SK-N-SH treated with all-trans-retinoic acid at 6 μM for 48 hours (cell line): ENCODE measurements at regions not wholly inside any gene's neighbourhood (a gene's known extent, or its start where the extent isn't known, plus 50 kb on each side); places are given as distances from the start of the nearest gene placed in this dataset.

Source experiments
- ATAC-seq: fragments of 200-7000 bp; cut with Tn5 transposase; 3 replicates; pipeline ENCODE4 v1.9.1; 2020; ENCODE audit warnings: mild to moderate bottlenecking, moderate library complexity
- ARNTL ChIP-seq: fragments of 450-650 bp; formaldehyde crosslinking; IDR thresholded peaks from 2 replicates; pipeline ENCODE4 v1.5.0; 2020; ENCODE audit warnings: low read depth, mild to moderate bottlenecking, moderate library complexity, borderline replicate concordance
- BACH2 ChIP-seq: fragments of 250-450 bp; sonication (Bioruptor Pico); IDR thresholded peaks from 2 replicates; pipeline ENCODE4 v1.9.0; 2021; ENCODE audit warnings: mild to moderate bottlenecking, borderline replicate concordance
- GLIS3 ChIP-seq: fragments of 250-450 bp; sonication (Bioruptor Pico); IDR thresholded peaks from 2 replicates; pipeline ENCODE4 v1.5.0; 2020; ENCODE audit warnings: mild to moderate bottlenecking, moderate library complexity
- ISL1 ChIP-seq: fragments of 250-450 bp; sonication (Bioruptor Pico); IDR thresholded peaks from 2 replicates; pipeline ENCODE4 v2.1.2; 2022; ENCODE audit warnings: mild to moderate bottlenecking, moderate library complexity
- OSR1 ChIP-seq: fragments of 250-450 bp; sonication (Bioruptor Pico); IDR thresholded peaks from 2 replicates; pipeline ENCODE4 v1.8.0; 2022; ENCODE audit warnings: moderate library complexity, mild to moderate bottlenecking, inconsistent platforms
- PPARA ChIP-seq: fragments of 250-450 bp; sonication (Bioruptor Pico); IDR thresholded peaks from 2 replicates; pipeline ENCODE4 v1.5.0; 2020; ENCODE audit warnings: mild to moderate bottlenecking, borderline replicate concordance
- RARB ChIP-seq: fragments of 250-450 bp; sonication (Bioruptor Pico); IDR thresholded peaks from 2 replicates; pipeline ENCODE4 v1.8.0; 2021; ENCODE audit warnings: mild to moderate bottlenecking, moderate library complexity
- SNAI2 ChIP-seq: fragments of 250-450 bp; sonication (Bioruptor Pico); IDR thresholded peaks from 2 replicates; pipeline ENCODE4 v1.5.0; 2020; ENCODE audit warnings: mild to moderate bottlenecking, moderate library complexity
- TCF4 ChIP-seq: fragments of 250-450 bp; sonication (Bioruptor Pico); IDR thresholded peaks from 2 replicates; pipeline ENCODE4 v1.8.0; 2021; ENCODE audit warnings: mild to moderate bottlenecking, moderate library complexity, borderline replicate concordance
- TOX ChIP-seq: fragments of 250-450 bp; sonication (Bioruptor Pico); IDR thresholded peaks from 2 replicates; pipeline ENCODE4 v1.8.0; 2021; ENCODE audit warnings: mild to moderate bottlenecking, moderate library complexity, borderline replicate concordance
- ZFP3 ChIP-seq: fragments of 250-450 bp; sonication (Bioruptor Pico); IDR thresholded peaks from 2 replicates; pipeline ENCODE4 v1.5.0; 2020; ENCODE audit warnings: mild to moderate bottlenecking, moderate library complexity
- ZFP30 ChIP-seq: fragments of 450-650 bp; formaldehyde crosslinking; IDR thresholded peaks from 2 replicates; pipeline ENCODE4 v1.5.0; 2022; ENCODE audit warnings: mild to moderate bottlenecking, moderate library complexity
- ZNF565 ChIP-seq: fragments of 450-650 bp; formaldehyde crosslinking; conservative IDR thresholded peaks from 2 replicates; pipeline ENCODE4 v1.5.0; 2020; ENCODE audit warnings: low read depth, mild to moderate bottlenecking, moderate library complexity
- ZNF70 ChIP-seq: fragments of 450-650 bp; formaldehyde crosslinking; IDR thresholded peaks from 2 replicates; pipeline ENCODE4 v1.5.0; 2020; ENCODE audit warnings: mild to moderate bottlenecking, moderate library complexity
- ZNF8 ChIP-seq: fragments of 450-650 bp; formaldehyde crosslinking; IDR thresholded peaks from 2 replicates; pipeline ENCODE4 v1.5.0; 2020; ENCODE audit warnings: mild to moderate bottlenecking, moderate library complexity
- TF ChIP-seq, protein P1 (sequence below): fragments of 250-450 bp; sonication (Bioruptor Pico); IDR thresholded peaks from 2 replicates; pipeline ENCODE4 v1.5.1; 2020; ENCODE audit warnings: low read depth, mild to moderate bottlenecking, moderate library complexity
- TF ChIP-seq, protein P2 (sequence below): fragments of 250-450 bp; sonication (Bioruptor Pico); IDR thresholded peaks from 2 replicates; pipeline ENCODE4 v1.8.0; 2020; ENCODE audit warnings: mild to moderate bottlenecking, moderate library complexity, borderline replicate concordance
- TF ChIP-seq, protein P3 (sequence below): fragments of 250-450 bp; sonication (Bioruptor Pico); IDR thresholded peaks from 2 replicates; pipeline ENCODE4 v1.5.0; 2020; ENCODE audit warnings: mild to moderate bottlenecking, moderate library complexity
- TF ChIP-seq, protein P4 (sequence below): fragments of 250-450 bp; sonication (Bioruptor Pico); IDR thresholded peaks from 2 replicates; pipeline ENCODE4 v1.5.1; 2021; ENCODE audit warnings: mild to moderate bottlenecking, moderate library complexity
- TF ChIP-seq, protein P5 (sequence below): fragments of 250-450 bp; sonication (Bioruptor Pico); IDR thresholded peaks from 2 replicates; pipeline ENCODE4 v1.8.0; 2021; ENCODE audit warnings: low read depth, mild to moderate bottlenecking, moderate library complexity, borderline replicate concordance

DNA sequence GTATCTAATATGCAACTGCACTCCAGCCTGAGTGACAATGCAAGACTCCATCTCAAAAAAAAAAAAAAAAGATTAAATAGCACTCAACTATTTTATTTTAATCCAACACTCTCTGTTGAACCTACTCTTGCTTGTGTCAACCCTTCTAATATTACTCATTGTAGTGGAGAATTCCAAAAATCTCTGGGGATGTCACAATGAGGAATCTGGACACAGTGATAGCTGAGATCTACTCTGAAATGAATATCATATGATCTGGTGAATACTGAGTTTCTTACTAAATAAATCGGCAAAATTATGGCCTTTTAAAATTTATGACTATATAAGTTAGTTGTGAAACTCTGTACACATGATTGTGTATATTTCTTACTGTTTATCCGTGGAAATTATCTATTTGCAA is 418.2 kb downstream of the BCAT1 start:
- ATAC-seq, result no peak
- TF ChIP-seq, protein P1, sequence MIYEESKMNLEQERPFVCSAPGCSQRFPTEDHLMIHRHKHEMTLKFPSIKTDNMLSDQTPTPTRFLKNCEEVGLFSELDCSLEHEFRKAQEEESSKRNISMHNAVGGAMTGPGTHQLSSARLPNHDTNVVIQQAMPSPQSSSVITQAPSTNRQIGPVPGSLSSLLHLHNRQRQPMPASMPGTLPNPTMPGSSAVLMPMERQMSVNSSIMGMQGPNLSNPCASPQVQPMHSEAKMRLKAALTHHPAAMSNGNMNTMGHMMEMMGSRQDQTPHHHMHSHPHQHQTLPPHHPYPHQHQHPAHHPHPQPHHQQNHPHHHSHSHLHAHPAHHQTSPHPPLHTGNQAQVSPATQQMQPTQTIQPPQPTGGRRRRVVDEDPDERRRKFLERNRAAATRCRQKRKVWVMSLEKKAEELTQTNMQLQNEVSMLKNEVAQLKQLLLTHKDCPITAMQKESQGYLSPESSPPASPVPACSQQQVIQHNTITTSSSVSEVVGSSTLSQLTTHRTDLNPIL, result no peak
- TF ChIP-seq SNAI2 (CRISPR knock-in tag), result no peak
- TF ChIP-seq, protein P2, sequence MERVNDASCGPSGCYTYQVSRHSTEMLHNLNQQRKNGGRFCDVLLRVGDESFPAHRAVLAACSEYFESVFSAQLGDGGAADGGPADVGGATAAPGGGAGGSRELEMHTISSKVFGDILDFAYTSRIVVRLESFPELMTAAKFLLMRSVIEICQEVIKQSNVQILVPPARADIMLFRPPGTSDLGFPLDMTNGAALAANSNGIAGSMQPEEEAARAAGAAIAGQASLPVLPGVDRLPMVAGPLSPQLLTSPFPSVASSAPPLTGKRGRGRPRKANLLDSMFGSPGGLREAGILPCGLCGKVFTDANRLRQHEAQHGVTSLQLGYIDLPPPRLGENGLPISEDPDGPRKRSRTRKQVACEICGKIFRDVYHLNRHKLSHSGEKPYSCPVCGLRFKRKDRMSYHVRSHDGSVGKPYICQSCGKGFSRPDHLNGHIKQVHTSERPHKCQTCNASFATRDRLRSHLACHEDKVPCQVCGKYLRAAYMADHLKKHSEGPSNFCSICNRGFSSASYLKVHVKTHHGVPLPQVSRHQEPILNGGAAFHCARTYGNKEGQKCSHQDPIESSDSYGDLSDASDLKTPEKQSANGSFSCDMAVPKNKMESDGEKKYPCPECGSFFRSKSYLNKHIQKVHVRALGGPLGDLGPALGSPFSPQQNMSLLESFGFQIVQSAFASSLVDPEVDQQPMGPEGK (CRISPR knock-in tag), result no peak
- TF ChIP-seq OSR1 (CRISPR knock-in tag), result no peak
- no peak for TF ChIP-seq ARNTL
- no peak for TF ChIP-seq RARB (CRISPR knock-in tag)
- TF ChIP-seq, protein P3, sequence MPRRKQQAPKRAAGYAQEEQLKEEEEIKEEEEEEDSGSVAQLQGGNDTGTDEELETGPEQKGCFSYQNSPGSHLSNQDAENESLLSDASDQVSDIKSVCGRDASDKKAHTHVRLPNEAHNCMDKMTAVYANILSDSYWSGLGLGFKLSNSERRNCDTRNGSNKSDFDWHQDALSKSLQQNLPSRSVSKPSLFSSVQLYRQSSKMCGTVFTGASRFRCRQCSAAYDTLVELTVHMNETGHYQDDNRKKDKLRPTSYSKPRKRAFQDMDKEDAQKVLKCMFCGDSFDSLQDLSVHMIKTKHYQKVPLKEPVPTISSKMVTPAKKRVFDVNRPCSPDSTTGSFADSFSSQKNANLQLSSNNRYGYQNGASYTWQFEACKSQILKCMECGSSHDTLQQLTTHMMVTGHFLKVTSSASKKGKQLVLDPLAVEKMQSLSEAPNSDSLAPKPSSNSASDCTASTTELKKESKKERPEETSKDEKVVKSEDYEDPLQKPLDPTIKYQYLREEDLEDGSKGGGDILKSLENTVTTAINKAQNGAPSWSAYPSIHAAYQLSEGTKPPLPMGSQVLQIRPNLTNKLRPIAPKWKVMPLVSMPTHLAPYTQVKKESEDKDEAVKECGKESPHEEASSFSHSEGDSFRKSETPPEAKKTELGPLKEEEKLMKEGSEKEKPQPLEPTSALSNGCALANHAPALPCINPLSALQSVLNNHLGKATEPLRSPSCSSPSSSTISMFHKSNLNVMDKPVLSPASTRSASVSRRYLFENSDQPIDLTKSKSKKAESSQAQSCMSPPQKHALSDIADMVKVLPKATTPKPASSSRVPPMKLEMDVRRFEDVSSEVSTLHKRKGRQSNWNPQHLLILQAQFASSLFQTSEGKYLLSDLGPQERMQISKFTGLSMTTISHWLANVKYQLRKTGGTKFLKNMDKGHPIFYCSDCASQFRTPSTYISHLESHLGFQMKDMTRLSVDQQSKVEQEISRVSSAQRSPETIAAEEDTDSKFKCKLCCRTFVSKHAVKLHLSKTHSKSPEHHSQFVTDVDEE (CRISPR knock-in tag), result no peak
- TF ChIP-seq ZNF8 (CRISPR knock-in tag), result no peak
- no peak for TF ChIP-seq TOX (CRISPR knock-in tag)
- no peak for TF ChIP-seq ZNF70 (CRISPR knock-in tag)
- TF ChIP-seq TCF4, result no peak
- TF ChIP-seq, protein P4, sequence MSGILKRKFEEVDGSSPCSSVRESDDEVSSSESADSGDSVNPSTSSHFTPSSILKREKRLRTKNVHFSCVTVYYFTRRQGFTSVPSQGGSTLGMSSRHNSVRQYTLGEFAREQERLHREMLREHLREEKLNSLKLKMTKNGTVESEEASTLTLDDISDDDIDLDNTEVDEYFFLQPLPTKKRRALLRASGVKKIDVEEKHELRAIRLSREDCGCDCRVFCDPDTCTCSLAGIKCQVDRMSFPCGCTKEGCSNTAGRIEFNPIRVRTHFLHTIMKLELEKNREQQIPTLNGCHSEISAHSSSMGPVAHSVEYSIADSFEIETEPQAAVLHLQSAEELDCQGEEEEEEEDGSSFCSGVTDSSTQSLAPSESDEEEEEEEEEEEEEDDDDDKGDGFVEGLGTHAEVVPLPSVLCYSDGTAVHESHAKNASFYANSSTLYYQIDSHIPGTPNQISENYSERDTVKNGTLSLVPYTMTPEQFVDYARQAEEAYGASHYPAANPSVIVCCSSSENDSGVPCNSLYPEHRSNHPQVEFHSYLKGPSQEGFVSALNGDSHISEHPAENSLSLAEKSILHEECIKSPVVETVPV (CRISPR knock-in tag), result no peak
- TF ChIP-seq, protein P5, sequence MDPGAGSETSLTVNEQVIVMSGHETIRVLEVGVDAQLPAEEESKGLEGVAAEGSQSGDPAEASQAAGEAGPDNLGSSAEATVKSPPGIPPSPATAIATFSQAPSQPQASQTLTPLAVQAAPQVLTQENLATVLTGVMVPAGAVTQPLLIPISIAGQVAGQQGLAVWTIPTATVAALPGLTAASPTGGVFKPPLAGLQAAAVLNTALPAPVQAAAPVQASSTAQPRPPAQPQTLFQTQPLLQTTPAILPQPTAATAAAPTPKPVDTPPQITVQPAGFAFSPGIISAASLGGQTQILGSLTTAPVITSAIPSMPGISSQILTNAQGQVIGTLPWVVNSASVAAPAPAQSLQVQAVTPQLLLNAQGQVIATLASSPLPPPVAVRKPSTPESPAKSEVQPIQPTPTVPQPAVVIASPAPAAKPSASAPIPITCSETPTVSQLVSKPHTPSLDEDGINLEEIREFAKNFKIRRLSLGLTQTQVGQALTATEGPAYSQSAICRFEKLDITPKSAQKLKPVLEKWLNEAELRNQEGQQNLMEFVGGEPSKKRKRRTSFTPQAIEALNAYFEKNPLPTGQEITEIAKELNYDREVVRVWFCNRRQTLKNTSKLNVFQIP, result no peak
- TF ChIP-seq BACH2 (CRISPR knock-in tag), result no peak
- no peak for TF ChIP-seq ZFP3 (CRISPR knock-in tag)
- TF ChIP-seq ZNF565 (CRISPR knock-in tag), result no peak

DNA sequence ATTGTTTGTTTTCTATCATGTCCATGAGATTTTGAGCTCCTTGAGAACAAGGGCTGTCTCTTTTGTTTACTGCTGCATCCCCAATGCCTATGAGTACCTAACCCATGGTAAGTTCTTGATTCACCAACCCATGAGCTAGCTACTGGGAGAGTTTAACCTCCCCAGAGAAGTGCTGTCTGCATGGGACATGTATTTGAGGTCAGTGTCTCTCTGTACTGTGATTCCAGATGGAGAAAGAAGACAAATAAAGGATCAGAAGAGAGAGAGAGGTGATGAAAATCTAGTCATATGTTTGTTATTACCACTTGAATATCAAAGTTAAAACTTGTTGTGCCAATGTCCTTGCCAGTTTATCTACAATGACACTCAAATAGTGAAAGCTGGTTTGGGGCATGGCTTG is 421.8 kb downstream of the BCAT1 start:
- ATAC-seq, result no peak
- TF ChIP-seq GLIS3 (no peak), PPARA (CRISPR knock-in tag) (no peak), ZNF565 (CRISPR knock-in tag) (no peak), RARB (CRISPR knock-in tag) (no peak), ZFP30 (CRISPR knock-in tag) (no peak), ZNF8 (CRISPR knock-in tag) (no peak), ARNTL (no peak), ZNF70 (CRISPR knock-in tag) (no peak), ZFP3 (CRISPR knock-in tag) (no peak), ISL1 (CRISPR knock-in tag) (no peak)
- TF ChIP-seq, protein P1, result no peak
- TF ChIP-seq, protein P4 (CRISPR knock-in tag), result no peak
